HG03135 (cell line): ENCODE measurements at regions not wholly inside any gene's neighbourhood (a gene's known extent, or its start where the extent isn't known, plus 50 kb on each side); places are given as distances from the start of the nearest gene placed in this dataset.
"Not testable (repeated sequence)": the region's sequence is repeated elsewhere in the genome, so short reads cannot be mapped to it uniquely, and the experiment has no call there.

Experiments
- ATAC-seq: cut with Tn5 transposase; IDR thresholded peaks from one replicate; pipeline ENCODE4 v1.9.1; 2021; ENCODE audit warnings: mild to moderate bottlenecking, moderate library complexity; ENCODE audit not compliant: unreplicated experiment

- no peak for ATAC-seq
Observed at GRCh38 chr2:241981076-241981700, 111.7 kb downstream of the RTP5 start.

DNA sequence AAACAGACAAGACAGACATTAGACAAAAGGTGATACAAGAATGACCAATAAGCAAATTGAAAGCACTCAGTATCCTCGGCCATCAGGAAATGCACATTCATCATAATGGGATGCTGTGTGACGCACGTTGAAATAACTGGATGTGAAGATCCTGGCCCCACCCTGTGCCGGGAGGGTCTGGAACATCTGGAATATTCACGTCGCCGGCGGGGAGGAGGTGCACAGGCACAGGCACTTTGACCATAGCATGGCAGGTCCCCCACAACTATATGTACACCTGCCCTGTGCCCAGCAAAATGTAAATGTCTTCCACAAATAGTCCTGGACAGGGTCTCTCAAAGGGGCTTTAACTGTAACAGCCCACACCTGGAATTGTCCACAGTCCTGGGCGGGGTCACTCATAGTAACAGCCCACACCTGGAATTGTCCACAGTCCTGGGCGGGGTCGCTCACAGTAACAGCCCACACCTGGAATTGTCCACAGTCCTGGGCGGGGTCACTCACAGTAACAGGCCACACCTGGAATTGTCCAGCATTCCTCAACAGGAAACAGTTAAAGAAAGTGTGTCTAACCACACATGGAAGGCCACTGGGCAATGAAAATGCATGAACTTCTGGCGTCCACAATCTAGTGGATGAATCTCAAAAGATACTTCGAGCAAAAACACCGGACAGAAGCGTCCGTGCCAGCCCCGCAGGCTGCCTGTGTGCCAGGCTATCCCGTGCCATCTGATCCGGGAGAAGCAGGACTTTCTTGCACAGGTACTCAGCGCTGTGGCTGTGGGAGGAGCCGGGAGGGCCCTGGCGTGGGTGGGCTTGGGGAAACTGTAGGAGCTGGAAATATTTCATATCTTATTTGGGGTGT is 113.4 kb downstream of the RTP5 start:
- ATAC-seq = no peak

GRCh38 chr2:241983571-241984270 is 114.2 kb downstream of the RTP5 start:
- no peak for ATAC-seq

DNA sequence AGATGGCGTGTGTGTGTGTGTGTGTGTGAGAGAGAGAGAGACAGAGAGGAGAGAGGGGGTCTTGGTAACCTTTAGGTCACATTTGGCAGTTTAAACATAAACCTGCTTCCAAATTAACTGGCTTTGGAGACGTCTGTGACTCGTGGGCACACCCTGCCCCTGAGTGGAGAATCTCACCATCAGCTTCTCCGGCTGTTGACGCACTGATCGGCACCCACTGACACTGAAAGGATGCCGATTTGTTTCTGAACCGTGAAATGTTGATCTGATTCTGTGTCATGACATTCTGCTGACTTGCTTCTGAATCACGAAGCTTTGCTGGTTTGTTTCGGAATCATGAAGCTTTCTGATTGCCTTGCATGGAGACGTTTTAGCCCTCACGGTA is 114.7 kb downstream of the RTP5 start:
- ATAC-seq = no peak

DNA sequence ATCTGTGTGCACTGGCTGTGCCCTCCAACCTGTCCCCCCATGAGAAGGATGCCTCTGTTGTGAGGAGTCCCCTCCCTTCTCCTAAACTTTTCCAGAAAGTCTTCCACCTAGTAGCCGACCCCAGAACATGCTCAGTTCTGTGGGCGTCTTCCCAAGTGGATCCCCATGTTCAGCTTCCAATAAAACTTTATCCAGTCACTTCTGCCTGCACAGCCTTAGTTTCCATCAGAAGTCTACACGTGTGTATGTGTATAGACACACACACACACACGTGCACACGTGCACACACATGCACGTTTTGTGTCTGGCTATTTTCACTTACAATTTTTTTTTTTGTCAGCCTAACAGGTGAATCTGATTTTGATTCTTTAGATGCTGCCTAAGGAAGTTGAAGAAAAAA is 115.1 kb downstream of the RTP5 start:
- no peak for ATAC-seq

GRCh38 chr2:241985161-241985985 is 115.8 kb downstream of the RTP5 start:
- not testable (repeated sequence) for ATAC-seq

- ATAC-seq = no peak
Observed at GRCh38 chr2:241985986-241986329, 116.4 kb downstream of the RTP5 start.

- no peak for ATAC-seq
Observed at GRCh38 chr2:241986836-241987641, 117.5 kb downstream of the RTP5 start.

DNA sequence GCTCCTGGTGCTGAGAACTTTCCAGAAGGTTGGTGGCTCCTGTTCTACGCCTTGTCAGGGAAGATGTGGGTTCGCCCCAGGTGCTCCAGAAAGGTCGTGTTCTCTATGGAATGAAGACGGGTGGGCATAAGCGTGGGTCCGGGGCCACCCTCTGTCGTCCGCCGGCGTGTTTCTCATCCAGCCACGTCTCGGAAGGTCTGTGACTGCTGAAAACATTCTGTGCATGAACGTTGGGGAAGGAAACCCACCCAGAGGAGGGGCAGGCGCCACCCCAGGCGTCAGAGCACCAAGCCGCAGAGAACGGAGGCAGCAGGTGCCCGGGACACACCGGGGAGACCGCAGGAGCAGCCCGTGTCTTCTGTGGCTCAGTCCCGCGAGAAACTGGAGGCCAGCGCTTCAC is 118.2 kb downstream of the RTP5 start:
- ATAC-seq = no peak

- ATAC-seq = no peak
Observed at GRCh38 chr2:241988146-241988545, 118.6 kb downstream of the RTP5 start.

- no peak for ATAC-seq
Observed at GRCh38 chr2:241989074-241989473, 119.5 kb downstream of the RTP5 start.

GRCh38 chr2:241990466-241990865 is 120.9 kb downstream of the RTP5 start:
- ATAC-seq = no peak

- no peak for ATAC-seq
Observed at GRCh38 chr2:241991299-241991698, 121.8 kb downstream of the RTP5 start.

GRCh38 chr2:241992753-241993152 is 123.2 kb downstream of the RTP5 start:
- no peak for ATAC-seq

DNA sequence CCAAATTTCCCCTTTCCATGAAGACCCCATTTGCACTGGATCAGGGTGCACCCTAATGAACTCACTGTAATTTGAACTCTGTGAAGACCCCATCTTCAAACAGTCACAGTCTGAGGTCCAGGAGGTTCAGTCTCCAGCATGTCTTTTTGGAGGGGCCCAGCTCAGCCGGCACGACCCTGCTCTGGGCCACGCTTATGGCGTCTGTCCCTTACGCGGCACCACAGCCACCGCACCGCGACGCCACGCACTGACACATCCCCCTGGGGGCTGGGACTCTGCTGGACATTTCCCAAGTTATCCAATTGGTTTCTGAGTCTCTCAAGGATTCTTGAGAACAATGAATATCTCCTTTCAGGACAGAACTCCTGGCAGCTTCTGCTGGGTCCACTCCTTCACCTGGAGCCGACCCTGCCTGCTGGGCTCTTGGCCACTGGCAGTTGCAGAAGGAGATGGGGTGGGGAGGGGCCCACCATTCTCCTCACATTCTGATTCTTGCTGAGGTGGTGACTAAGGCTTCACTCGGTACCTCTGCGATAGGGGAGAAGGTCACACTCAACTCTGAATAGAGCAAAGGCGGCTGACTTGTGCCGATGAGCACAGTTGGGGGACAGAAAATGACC is 124.0 kb downstream of the RTP5 start:
- ATAC-seq = no peak

DNA sequence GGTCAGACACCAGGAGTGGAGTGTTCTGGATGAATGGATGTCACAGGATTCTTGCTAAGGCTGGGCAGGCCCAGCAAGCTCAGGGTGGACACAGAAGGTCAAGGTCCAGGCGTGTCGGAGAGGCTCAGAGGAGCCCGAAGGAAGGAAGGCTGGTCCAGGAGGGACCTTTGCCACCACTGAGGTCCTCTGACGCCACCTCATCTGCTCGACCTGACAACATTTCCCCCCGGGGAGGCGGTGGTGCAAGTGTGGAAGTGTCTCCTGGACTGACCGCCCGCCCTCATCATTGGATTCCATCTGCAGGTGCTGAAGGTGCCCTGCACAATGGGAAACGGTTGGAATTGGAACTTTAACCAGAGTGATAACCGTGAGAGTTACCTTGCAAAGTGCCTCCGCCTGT is 124.6 kb downstream of the RTP5 start:
- no peak for ATAC-seq

- ATAC-seq = no peak
Observed at GRCh38 chr2:241994556-241995213, 125.2 kb downstream of the RTP5 start.

GRCh38 chr2:241996100-241996499 is 126.6 kb downstream of the RTP5 start:
- no peak for ATAC-seq

DNA sequence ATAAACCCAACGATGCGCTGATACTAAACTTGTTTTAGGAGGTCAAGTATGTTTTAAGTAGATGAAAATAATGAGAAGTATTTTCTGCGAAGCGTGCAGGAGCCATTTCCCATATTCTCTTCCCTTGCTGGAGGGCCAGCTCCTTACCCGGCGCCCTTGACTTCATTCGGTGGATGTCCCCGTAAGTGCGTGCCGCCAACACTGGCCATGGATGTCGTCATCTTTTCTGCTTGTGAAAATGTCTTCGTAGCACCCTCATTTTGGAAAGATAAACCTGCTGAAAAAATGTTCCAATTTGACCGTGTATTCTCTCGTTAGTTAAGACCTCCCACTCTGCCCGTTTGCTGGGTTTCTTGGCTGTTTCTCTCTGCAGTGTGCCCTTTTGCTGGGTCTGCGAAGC is 127.5 kb downstream of the RTP5 start:
- ATAC-seq = no peak
